Liver (tissue), 8 donors: ENCODE measurements at regions not wholly inside any gene's neighbourhood (a gene's known extent, or its start where the extent isn't known, plus 50 kb on each side); places are given as distances from the start of the nearest gene placed in this dataset.

Source experiments
- DNase-seq: peaks from one replicate; pipeline ENCODE4 v3.0.0-alpha.2; 2017; ENCODE audit warnings: low spot score
- H3K27ac ChIP-seq, 2 donors: one replicate each; pipeline ENCODE4 v1.7.0; 2013; ENCODE audit warnings: inconsistent platforms in 2 of 2, low read length in 2 of 2, control low read depth in 1 of 2, low read depth in 1 of 2, mild to moderate bottlenecking in 1 of 2
- H3K27me3 ChIP-seq, 4 donors: one replicate each; pipeline versions ENCODE4 v1.6.1 to v1.7.0; 2013; ENCODE audit warnings: low read length in 3 of 4, inconsistent platforms in 1 of 4, mild to moderate bottlenecking in 1 of 4, moderate library complexity in 1 of 4; ENCODE audit not compliant: control insufficient read depth in 4 of 4, insufficient read depth in 4 of 4
- H3K36me3 ChIP-seq, 4 donors: one replicate each; pipeline versions ENCODE4 v1.6.1 to v1.7.0; 2013; ENCODE audit warnings: low read length in 3 of 4, mild to moderate bottlenecking in 3 of 4, low read depth in 1 of 4, moderate library complexity in 1 of 4; ENCODE audit not compliant: control insufficient read depth in 4 of 4, insufficient read depth in 3 of 4
- H3K4me1 ChIP-seq, 4 donors: one replicate each; pipeline versions ENCODE4 v1.6.1 to v1.7.0; 2013; ENCODE audit warnings: low read length in 3 of 4, mild to moderate bottlenecking in 3 of 4, moderate library complexity in 1 of 4; ENCODE audit not compliant: control insufficient read depth in 4 of 4, insufficient read depth in 4 of 4
- H3K4me3 ChIP-seq, 3 donors: one replicate each; pipeline versions ENCODE4 v1.6.1 to v1.7.0; 2013; ENCODE audit warnings: low read length in 3 of 3, control low read depth in 1 of 3, low read depth in 1 of 3, mild to moderate bottlenecking in 1 of 3
- H3K9ac ChIP-seq, 2 donors: one replicate each; pipeline ENCODE4 v1.7.0; 2013; ENCODE audit warnings: low read length in 2 of 2, mild to moderate bottlenecking in 2 of 2, moderate library complexity in 2 of 2, control low read depth in 1 of 2, low read depth in 1 of 2
- H3K9me3 ChIP-seq, 4 donors: one replicate each; pipeline versions ENCODE4 v1.6.1 to v1.7.0; 2013; ENCODE audit warnings: low read length in 3 of 4; ENCODE audit not compliant: control insufficient read depth in 4 of 4
- ATF3 ChIP-seq: IDR thresholded peaks from 2 replicates; pipeline ENCODE4 v1.6.1; 2016; ENCODE audit warnings: antibody characterized with exemption
- CTCF ChIP-seq: fragments of 150-350 bp; IDR thresholded peaks from 2 replicates; pipeline ENCODE4 v1.5.1; 2017; ENCODE audit warnings: improper control_type of control experiment, low read depth, low read length; ENCODE audit not compliant: missing input control
- EGR1 ChIP-seq, 2 donors: IDR thresholded peaks; 2 replicates each; pipeline ENCODE4 v1.6.1; 2016 to 2018; ENCODE audit warnings: antibody characterized with exemption in 2 of 2, low read depth in 2 of 2
- FOXA1 ChIP-seq: IDR thresholded peaks from 2 replicates; pipeline ENCODE4 v1.6.1; 2016; ENCODE audit warnings: antibody characterized with exemption
- FOXA2 ChIP-seq: IDR thresholded peaks from 2 replicates; pipeline ENCODE4 v1.6.1; 2016; ENCODE audit warnings: antibody characterized with exemption
- GABPA ChIP-seq, 2 donors: IDR thresholded peaks in 1 of 2; conservative IDR thresholded peaks in 1 of 2; 2 replicates each; pipeline ENCODE4 v1.6.1; 2016; ENCODE audit warnings: antibody characterized with exemption in 2 of 2, mild to moderate bottlenecking in 1 of 2, moderate library complexity in 1 of 2
- HNF4A ChIP-seq, 2 donors: conservative IDR thresholded peaks; 2 replicates each; pipeline ENCODE4 v1.6.1; 2016; ENCODE audit warnings: antibody characterized with exemption in 2 of 2, mild to moderate bottlenecking in 2 of 2
- HNF4G ChIP-seq: IDR thresholded peaks from 2 replicates; pipeline ENCODE4 v1.6.1; 2016; ENCODE audit warnings: antibody characterized with exemption
- JUND ChIP-seq, 2 donors: IDR thresholded peaks; 2 replicates each; pipeline ENCODE4 v1.6.1; 2016; ENCODE audit warnings: antibody characterized with exemption in 2 of 2
- MAX ChIP-seq: IDR thresholded peaks from 2 replicates; pipeline ENCODE4 v1.6.1; 2016; ENCODE audit warnings: antibody characterized with exemption
- NR2F2 ChIP-seq: IDR thresholded peaks from 2 replicates; pipeline ENCODE4 v1.6.1; 2016; ENCODE audit warnings: antibody characterized with exemption
- RAD21 ChIP-seq, 2 donors: IDR thresholded peaks; 2 replicates each; pipeline ENCODE4 v1.6.1; 2016; ENCODE audit warnings: antibody characterized with exemption in 2 of 2, mild to moderate bottlenecking in 2 of 2
- REST ChIP-seq: IDR thresholded peaks from 2 replicates; pipeline ENCODE4 v1.6.1; 2016; ENCODE audit warnings: antibody characterized with exemption, mild to moderate bottlenecking
- RXRA ChIP-seq, 2 donors: IDR thresholded peaks; 2 replicates each; pipeline ENCODE4 v1.6.1; 2017 to 2018; ENCODE audit warnings: antibody characterized with exemption in 2 of 2, mild to moderate bottlenecking in 1 of 2
- SP1 ChIP-seq: IDR thresholded peaks from 2 replicates; pipeline ENCODE4 v1.6.1; 2018; ENCODE audit warnings: antibody characterized with exemption, mild to moderate bottlenecking
- TAF1 ChIP-seq: conservative IDR thresholded peaks from 2 replicates; pipeline ENCODE4 v1.6.1; 2016; ENCODE audit warnings: antibody characterized with exemption, mild to moderate bottlenecking
- YY1 ChIP-seq: IDR thresholded peaks from 2 replicates; pipeline ENCODE4 v1.6.1; 2016; ENCODE audit warnings: antibody characterized with exemption, mild to moderate bottlenecking
- ZBTB33 ChIP-seq: IDR thresholded peaks from 2 replicates; pipeline ENCODE4 v1.6.1; 2016; ENCODE audit warnings: antibody characterized with exemption
- WGBS: extraction: QIAGEN DNeasy Blood & Tissue Kit; methylation state at CpG from one replicate; pipeline ENCODE4 v1.1.7; 2013; 5-methylcytosine and 5-hydroxymethylcytosine counted together
- donor health status: healthy.
- donor health status: healthy.
- donor health status: healthy.
- donor health status: healthy.
- donor health status: healthy.

- DNase-seq: no peak
- peaks cover 0 to 6% (median under 1%) of the 10 kb centered on the region in 4 donors for H3K27me3 ChIP-seq
- H3K36me3 ChIP-seq: no peaks in the 10 kb centered on the region
- H3K9me3 ChIP-seq: no peaks in the 10 kb centered on the region
- no peaks in the 10 kb centered on the region for H3K4me1 ChIP-seq
- H3K4me3 ChIP-seq: no peak overlapping the region
- H3K27ac ChIP-seq: no peak overlapping the region
- no peak for TF ChIP-seq YY1
- H3K9ac ChIP-seq: no peak overlapping the region
Observed at GRCh38 chr3:193053046-193053435, 135.4 kb upstream of the MB21D2 start.

GRCh38 chr3:193055352-193055751 lies 137.7 kb upstream of the MB21D2 start:
- Histone ChIP-seq H3K36me3 (no peaks in the 10 kb centered on the region), H3K4me1 (no peaks in the 10 kb centered on the region), H3K27ac (no peak overlapping the region), H3K9ac (no peak overlapping the region), H3K4me3 (no peak overlapping the region), H3K9me3 (no peaks in the 10 kb centered on the region), H3K27me3 (peaks cover 0 to 6% (median under 1%) of the 10 kb centered on the region in 4 donors)
- no peak for TF ChIP-seq EGR1 (IDR thresholded peaks at IDR 0.05; ENCODE audit: low read depth in 2 of 2)
- WGBS: 82% methylated on average over 10 of the region's 10 CpGs
- no peak for DNase-seq

GRCh38 chr3:193057616-193058015 lies 140.0 kb upstream of the MB21D2 start:
- 56% methylated on average over 2 of the region's 2 CpGs for whole genome bisulfite sequencing
- Histone ChIP-seq H3K9me3 (no peaks in the 10 kb centered on the region), H3K27ac (no peak overlapping the region), H3K4me1 (no peaks in the 10 kb centered on the region), H3K27me3 (peaks cover 0 to 6% (median 0%) of the 10 kb centered on the region in 4 donors), H3K4me3 (no peak overlapping the region), H3K36me3 (no peaks in the 10 kb centered on the region), H3K9ac (no peak overlapping the region)
- TF ChIP-seq YY1 (no peak), NR2F2 (no peak), JUND (IDR thresholded peaks at IDR 0.05) (no peak), RXRA (IDR thresholded peaks at IDR 0.05) (no peak), HNF4A (conservative IDR thresholded peaks at IDR 0.05) (no peak), FOXA1 (no peak), HNF4G (no peak), FOXA2 (no peak), TAF1 (no peak), RAD21 (IDR thresholded peaks at IDR 0.05) (no peak), EGR1 (IDR thresholded peaks at IDR 0.05; ENCODE audit: low read depth in 2 of 2) (no peak), CTCF (no peak), ATF3 (no peak), SP1 (no peak), ZBTB33 (no peak), REST (no peak), GABPA (IDR thresholded peaks at IDR 0.05 in 1 of 2, conservative IDR thresholded peaks at IDR 0.05 in 1 of 2) (no peak), MAX (no peak)
- DNase-seq: no peak
